Non-pigmented ciliary epithelial cell (primary cell): ENCODE measurements at regions not wholly inside any gene's neighbourhood (a gene's known extent, or its start where the extent isn't known, plus 50 kb on each side); places are given as distances from the start of the nearest gene placed in this dataset.
A peak's percentile ranks its signal among the peaks of the same experiment; 100 is the strongest.

Experiments used
- DNase-seq: peaks from one replicate; pipeline ENCODE4 v3.0.0-alpha.2; 2010; ENCODE audit warnings: low read depth

GRCh38 chr5:93275376-93275775 lies 305.6 kb downstream of the NR2F1-AS1 start:
- DNase-seq, result no peak

- peak; percentile 74 for DNase-seq
These were observed 306.7 kb downstream of the NR2F1-AS1 start for GRCh38 chr5:93274291-93274690.

- DNase-seq, result peak; percentile 68
These were observed 307.8 kb downstream of the NR2F1-AS1 start for GRCh38 chr5:93273176-93273575.

- DNase-seq, result no peak
These were observed 308.9 kb downstream of the NR2F1-AS1 start for GRCh38 chr5:93272108-93272507.

- no peak for DNase-seq
These were observed 313.3 kb downstream of the NR2F1-AS1 start for GRCh38 chr5:93267736-93268135.

- no peak for DNase-seq
These were observed 313.7 kb downstream of the NR2F1-AS1 start for GRCh38 chr5:93267276-93267675.

- DNase-seq, result no peak
These were observed 323.4 kb downstream of the NR2F1-AS1 start for GRCh38 chr5:93257616-93258015.

GRCh38 chr5:93255796-93256195 lies 325.2 kb downstream of the NR2F1-AS1 start:
- no peak for DNase-seq

GRCh38 chr5:93252165-93252564 lies 328.9 kb downstream of the NR2F1-AS1 start:
- no peak for DNase-seq

GRCh38 chr5:93251347-93251746 lies 329.7 kb downstream of the NR2F1-AS1 start:
- DNase-seq, result no peak

GRCh38 chr5:93250424-93250823 lies 330.6 kb downstream of the NR2F1-AS1 start:
- DNase-seq, result no peak

- no peak for DNase-seq
These were observed 331.2 kb downstream of the NR2F1-AS1 start for GRCh38 chr5:93249651-93250289.

- no peak for DNase-seq
These were observed 333.9 kb downstream of the NR2F1-AS1 start for GRCh38 chr5:93247105-93247504.

- DNase-seq, result no peak
These were observed 334.7 kb downstream of the NR2F1-AS1 start for GRCh38 chr5:93246090-93246855.

GRCh38 chr5:93245226-93245625 lies 335.8 kb downstream of the NR2F1-AS1 start:
- no peak for DNase-seq

GRCh38 chr5:93243481-93243880 lies 337.5 kb downstream of the NR2F1-AS1 start:
- no peak for DNase-seq

GRCh38 chr5:93240228-93240834 lies 340.7 kb downstream of the NR2F1-AS1 start:
- DNase-seq, result no peak

- no peak for DNase-seq
These were observed 344.1 kb downstream of the NR2F1-AS1 start for GRCh38 chr5:93236807-93237421.

GRCh38 chr5:93235761-93236160 lies 345.3 kb downstream of the NR2F1-AS1 start:
- no peak for DNase-seq

- no peak for DNase-seq
These were observed 354.8 kb downstream of the NR2F1-AS1 start for GRCh38 chr5:93226202-93226735.

- DNase-seq, result no peak
These were observed 355.3 kb downstream of the NR2F1-AS1 start for GRCh38 chr5:93225748-93226147.

GRCh38 chr5:93224624-93225023 lies 356.4 kb downstream of the NR2F1-AS1 start:
- no peak for DNase-seq

- no peak for DNase-seq
These were observed 359.2 kb downstream of the NR2F1-AS1 start for GRCh38 chr5:93221773-93222172.
